WI38 (cell line): ENCODE measurements at regions not wholly inside any gene's neighbourhood (a gene's known extent, or its start where the extent isn't known, plus 50 kb on each side); places are given as distances from the start of the nearest gene placed in this dataset.

Source experiments
- H3K4me3 ChIP-seq: 2 replicates; pipeline ENCODE4 v1.5.1; 2011; ENCODE audit warnings: low read depth, mild to moderate bottlenecking, control low read depth, low read length
- CTCF ChIP-seq: IDR thresholded peaks from 2 replicates; pipeline ENCODE4 v1.5.1; 2012; ENCODE audit warnings: low read depth, mild to moderate bottlenecking, control low read depth, low read length

- TF ChIP-seq CTCF, result no peak
- H3K4me3 ChIP-seq, result no peak overlapping the region
Observed at GRCh38 chr5:125715216-125715615, 708.0 kb upstream of the GRAMD2B start.

- TF ChIP-seq CTCF, result no peak
- H3K4me3 ChIP-seq, result no peak overlapping the region
Observed at GRCh38 chr5:125717209-125717608, 706.0 kb upstream of the GRAMD2B start.

GRCh38 chr5:125719681-125720347, 703.4 kb upstream of the GRAMD2B start:
- no peak for TF ChIP-seq CTCF
- no peak overlapping the region for H3K4me3 ChIP-seq

- H3K4me3 ChIP-seq, result no peak overlapping the region
- no peak for TF ChIP-seq CTCF
Observed at GRCh38 chr5:125720348-125720685, 702.9 kb upstream of the GRAMD2B start.

- no peak for TF ChIP-seq CTCF
- no peak overlapping the region for H3K4me3 ChIP-seq
Observed at GRCh38 chr5:125720721-125721120, 702.5 kb upstream of the GRAMD2B start.

- H3K4me3 ChIP-seq, result no peak overlapping the region
- no peak for TF ChIP-seq CTCF
Observed at GRCh38 chr5:125722550-125722949, 700.7 kb upstream of the GRAMD2B start.

GRCh38 chr5:125725691-125726090, 697.5 kb upstream of the GRAMD2B start:
- H3K4me3 ChIP-seq, result no peak overlapping the region

More at GRCh38 chr5:125725691-125726090, 697.5 kb upstream of the GRAMD2B start:
- TF ChIP-seq CTCF, result no peak
